Left ventricle myocardium inferior (tissue), 1 donor: ENCODE measurements at regions not wholly inside any gene's neighbourhood (a gene's known extent, or its start where the extent isn't known, plus 50 kb on each side); places are given as distances from the start of the nearest gene placed in this dataset.

Experiments
- DNase-seq: peaks from one replicate; pipeline ENCODE4 v3.0.0-alpha.2; 2020
- H3K27ac ChIP-seq: fragments of 200-600 bp; replicated peaks from 2 replicates; pipeline ENCODE4 v1.8.0; 2021
- H3K27me3 ChIP-seq: fragments of 200-600 bp; 2 replicates; pipeline ENCODE4 v1.8.0; 2021; ENCODE audit warnings: low read depth
- H3K36me3 ChIP-seq: fragments of 200-600 bp; 2 replicates; pipeline ENCODE4 v1.8.0; 2021
- H3K4me1 ChIP-seq: fragments of 200-600 bp; 2 replicates; pipeline ENCODE4 v1.8.0; 2021
- H3K4me3 ChIP-seq: fragments of 200-600 bp; 2 replicates; pipeline ENCODE4 v1.8.0; 2021; ENCODE audit warnings: mild to moderate bottlenecking, moderate library complexity
- H3K9me3 ChIP-seq: fragments of 200-600 bp; replicated peaks from 2 replicates; pipeline ENCODE4 v1.8.0; 2021
- CTCF ChIP-seq: fragments of 200-600 bp; IDR thresholded peaks from 2 replicates; pipeline ENCODE4 v1.8.0; 2021; ENCODE audit warnings: antibody characterized with exemption, mild to moderate bottlenecking, borderline replicate concordance
- intact Hi-C: fragments of 100-400 bp; cut with micrococcal nuclease; formaldehyde crosslinking; loops from one replicate; pipeline ENCODE4 v1.11.0; 2022
- donor health status: DM: no; HTN: yes; CAD: no; lungs with severe emphysema.

GRCh38 chr3:195001961-195002861, 268.7 kb downstream of the XXYLT1 start:
- TF ChIP-seq CTCF, result peak; percentile 76
- Histone ChIP-seq H3K9me3 (no peaks in the 10 kb centered on the region), H3K4me1 (peaks cover 22% of the 10 kb centered on the region), H3K27me3 (no peaks in the 10 kb centered on the region), H3K4me3 (no peak overlapping the region), H3K36me3 (no peaks in the 10 kb centered on the region), H3K27ac (peak overlapping the region; percentile 80)
- intact Hi-C loops, result loop anchor here (5.0 kb wide), 1 partner anchor 105 kb away; no protein-coding TSS in a partner anchor
- peak; percentile 63 for DNase-seq

GRCh38 chr3:195003006-195003892, 267.7 kb downstream of the XXYLT1 start:
- H3K27ac ChIP-seq, result peak overlapping the region; percentile 80
- TF ChIP-seq CTCF, result no peak

GRCh38 chr3:195003893-195004289, 267.1 kb downstream of the XXYLT1 start:
- Histone ChIP-seq H3K4me3 (no peak overlapping the region), H3K9me3 (no peaks in the 10 kb centered on the region), H3K27ac (peak overlapping the region; percentile 80), H3K27me3 (no peaks in the 10 kb centered on the region), H3K36me3 (no peaks in the 10 kb centered on the region), H3K4me1 (peaks cover 22% of the 10 kb centered on the region)
- intact Hi-C loops, result loop anchor here (5.0 kb wide), 1 partner anchor 103 kb away; no protein-coding TSS in a partner anchor
- no peak for TF ChIP-seq CTCF
- no peak for DNase-seq

More at GRCh38 chr3:195003006-195003892, 267.7 kb downstream of the XXYLT1 start:
- Histone ChIP-seq H3K4me3 (no peak overlapping the region), H3K27me3 (no peaks in the 10 kb centered on the region), H3K9me3 (no peaks in the 10 kb centered on the region), H3K36me3 (no peaks in the 10 kb centered on the region), H3K4me1 (peaks cover 22% of the 10 kb centered on the region)
- intact Hi-C loops, result loop anchor here (5.0 kb wide), 1 partner anchor 104 kb away; no protein-coding TSS in a partner anchor
- DNase-seq, result peak; percentile 84

- no peak for DNase-seq
These were observed 266.3 kb downstream of the XXYLT1 start for GRCh38 chr3:195004512-195005250.

More at GRCh38 chr3:195004512-195005250, 266.3 kb downstream of the XXYLT1 start:
- no peak for TF ChIP-seq CTCF
- no peak overlapping the region for H3K4me3 ChIP-seq
- H3K36me3 ChIP-seq, result no peaks in the 10 kb centered on the region
- intact Hi-C loops, result loop anchor here (5.0 kb wide), 1 partner anchor 103 kb away; no protein-coding TSS in a partner anchor
- H3K27ac ChIP-seq, result no peak overlapping the region
- H3K9me3 ChIP-seq, result no peaks in the 10 kb centered on the region
- H3K4me1 ChIP-seq, result peaks cover 22% of the 10 kb centered on the region
- no peaks in the 10 kb centered on the region for H3K27me3 ChIP-seq
